GM18870 (cell line): ENCODE measurements at regions not wholly inside any gene's neighbourhood (a gene's known extent, or its start where the extent isn't known, plus 50 kb on each side); places are given as distances from the start of the nearest gene placed in this dataset.

Experiments
- ATAC-seq: cut with Tn5 transposase; IDR thresholded peaks from one replicate; pipeline ENCODE4 v1.9.1; 2021; ENCODE audit warnings: moderate library complexity; ENCODE audit not compliant: unreplicated experiment

GRCh38 chr6:134511984-134512683 lies 194.2 kb upstream of the SGK1 start:
- ATAC-seq = no peak

GRCh38 chr6:134510920-134511319 lies 193.0 kb upstream of the SGK1 start:
- ATAC-seq = no peak

- no peak for ATAC-seq
Observed at GRCh38 chr6:134510142-134510541, 192.2 kb upstream of the SGK1 start.

- ATAC-seq = no peak
Observed at GRCh38 chr6:134508862-134509498, 191.1 kb upstream of the SGK1 start.

GRCh38 chr6:134506162-134506561 lies 188.2 kb upstream of the SGK1 start:
- ATAC-seq = no peak

GRCh38 chr6:134503585-134504281 lies 185.8 kb upstream of the SGK1 start:
- ATAC-seq = no peak

GRCh38 chr6:134502614-134503549 lies 185.0 kb upstream of the SGK1 start:
- no peak for ATAC-seq

GRCh38 chr6:134495890-134496248 lies 178.0 kb upstream of the SGK1 start:
- no peak for ATAC-seq

GRCh38 chr6:134495203-134495889 lies 177.4 kb upstream of the SGK1 start:
- no peak for ATAC-seq

GRCh38 chr6:134493789-134494188 lies 175.9 kb upstream of the SGK1 start:
- ATAC-seq = no peak

- no peak for ATAC-seq
Observed at GRCh38 chr6:134491477-134491876, 173.6 kb upstream of the SGK1 start.

GRCh38 chr6:134482593-134483270 lies 164.8 kb upstream of the SGK1 start:
- no peak for ATAC-seq

GRCh38 chr6:134481966-134482365 lies 164.1 kb upstream of the SGK1 start:
- ATAC-seq = no peak

- no peak for ATAC-seq
Observed at GRCh38 chr6:134480593-134480992, 162.7 kb upstream of the SGK1 start.

GRCh38 chr6:134478764-134479399 lies 161.0 kb upstream of the SGK1 start:
- ATAC-seq = no peak

- ATAC-seq = no peak
Observed at GRCh38 chr6:134477991-134478635, 160.2 kb upstream of the SGK1 start.

- no peak for ATAC-seq
Observed at GRCh38 chr6:134474955-134475354, 157.0 kb upstream of the SGK1 start.

- ATAC-seq = no peak
Observed at GRCh38 chr6:134472661-134473060, 154.7 kb upstream of the SGK1 start.

GRCh38 chr6:134472046-134472445 lies 154.1 kb upstream of the SGK1 start:
- ATAC-seq = no peak
